ENCODE measurements at regions not wholly inside any gene's neighbourhood (a gene's known extent, or its start where the extent isn't known, plus 50 kb on each side); places are given as distances from the start of the nearest gene placed in this dataset.

- Histone ChIP-seq H3K4me1 (ENCODE audit: control insufficient read depth in 4 of 4, insufficient read depth in 4 of 4, low read length in 3 of 4) (no peaks in the 10 kb centered on the region), H3K36me3 (ENCODE audit: control insufficient read depth in 4 of 4, insufficient read depth in 3 of 4, low read depth in 1 of 4, low read length in 3 of 4) (no peaks in the 10 kb centered on the region), H3K4me3 (ENCODE audit: low read depth in 1 of 3, low read length in 3 of 3) (no peak overlapping the region), H3K27me3 (ENCODE audit: control insufficient read depth in 4 of 4, insufficient read depth in 4 of 4, low read length in 3 of 4) (peaks cover 0 to 6% (median 5%) of the 10 kb centered on the region in 4 donors), H3K9me3 (ENCODE audit: control insufficient read depth in 4 of 4, low read length in 3 of 4) (peaks cover 3 to 7% (median 5%) of the 10 kb centered on the region in 4 donors), H3K27ac (ENCODE audit: low read depth in 1 of 2, low read length in 2 of 2) (no peak overlapping the region), H3K9ac (ENCODE audit: low read depth in 1 of 2, low read length in 2 of 2) (no peak overlapping the region)
- TF ChIP-seq EGR1 (IDR thresholded peaks at IDR 0.05; ENCODE audit: low read depth in 2 of 2) (no peak), ATF3 (IDR thresholded peaks at IDR 0.05) (no peak), NR2F2 (IDR thresholded peaks at IDR 0.05) (no peak)
- no peak for DNase-seq (ENCODE audit: low spot score)
- 9% methylated on average over 9 of the region's 9 CpGs for WGBS
Observed at GRCh38 chr10:109457302-109457638, 466.0 kb downstream of the XPNPEP1 start.

DNA sequence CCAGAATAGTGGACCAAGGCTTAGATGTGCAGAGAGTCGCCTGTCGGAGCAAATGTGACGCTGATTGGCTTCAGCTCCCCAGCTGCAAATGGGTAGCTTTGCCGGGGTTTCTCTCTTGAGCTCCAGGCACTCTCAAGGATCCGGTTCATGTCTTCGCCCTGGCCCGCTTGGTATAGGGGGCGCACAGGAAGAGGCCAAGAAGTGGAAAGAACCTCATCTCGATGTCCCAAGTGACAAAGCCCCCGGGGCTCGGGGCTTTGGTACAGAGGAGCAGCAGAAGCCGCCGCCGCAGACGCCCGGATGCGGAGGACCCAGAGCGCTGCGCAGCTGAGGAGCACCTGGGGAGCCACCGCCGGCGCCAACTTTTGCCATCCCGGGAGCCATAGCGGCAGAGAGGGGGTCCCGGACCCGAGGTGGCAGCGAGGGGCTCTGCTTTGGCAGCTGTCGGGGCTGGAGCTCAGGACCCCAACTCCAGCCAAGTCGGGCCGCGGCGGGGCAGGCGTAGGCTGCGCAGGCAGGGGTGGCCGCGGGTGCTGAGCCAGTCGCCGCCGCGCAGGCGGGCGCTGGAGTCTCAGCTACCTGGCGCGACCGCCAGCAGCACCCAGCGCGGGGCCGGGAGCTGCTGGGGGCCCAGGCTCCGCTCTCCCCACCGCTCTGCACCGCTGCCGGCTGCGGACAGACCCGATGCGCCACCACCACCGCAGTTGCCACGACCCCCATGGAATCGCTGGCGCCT lies 466.6 kb downstream of the XPNPEP1 start:
- Histone ChIP-seq H3K4me3 (ENCODE audit: low read depth in 1 of 3, low read length in 3 of 3) (no peak overlapping the region), H3K9me3 (ENCODE audit: control insufficient read depth in 4 of 4, low read length in 3 of 4) (peaks cover 3 to 7% (median 5%) of the 10 kb centered on the region in 4 donors), H3K27ac (ENCODE audit: low read depth in 1 of 2, low read length in 2 of 2) (no peak overlapping the region), H3K9ac (ENCODE audit: low read depth in 1 of 2, low read length in 2 of 2) (no peak overlapping the region), H3K4me1 (ENCODE audit: control insufficient read depth in 4 of 4, insufficient read depth in 4 of 4, low read length in 3 of 4) (no peaks in the 10 kb centered on the region), H3K27me3 (ENCODE audit: control insufficient read depth in 4 of 4, insufficient read depth in 4 of 4, low read length in 3 of 4) (peaks cover 0 to 6% (median 5%) of the 10 kb centered on the region in 4 donors), H3K36me3 (ENCODE audit: control insufficient read depth in 4 of 4, insufficient read depth in 3 of 4, low read depth in 1 of 4, low read length in 3 of 4) (no peaks in the 10 kb centered on the region)
- no peak for TF ChIP-seq YY1 (IDR thresholded peaks at IDR 0.05)
- no peak for TF ChIP-seq EGR1 (IDR thresholded peaks at IDR 0.05; ENCODE audit: low read depth in 2 of 2)
- no peak for TF ChIP-seq NR2F2 (IDR thresholded peaks at IDR 0.05)
- TF ChIP-seq TAF1 (conservative IDR thresholded peaks at IDR 0.05) = no peak
- no peak for TF ChIP-seq JUND (IDR thresholded peaks at IDR 0.05)
- TF ChIP-seq HNF4A (conservative IDR thresholded peaks at IDR 0.05) = no peak
- no peak for TF ChIP-seq ATF3 (IDR thresholded peaks at IDR 0.05)
- no peak for TF ChIP-seq FOXA2 (IDR thresholded peaks at IDR 0.05)
- no peak for TF ChIP-seq HNF4G (IDR thresholded peaks at IDR 0.05)
- TF ChIP-seq, protein P1, sequence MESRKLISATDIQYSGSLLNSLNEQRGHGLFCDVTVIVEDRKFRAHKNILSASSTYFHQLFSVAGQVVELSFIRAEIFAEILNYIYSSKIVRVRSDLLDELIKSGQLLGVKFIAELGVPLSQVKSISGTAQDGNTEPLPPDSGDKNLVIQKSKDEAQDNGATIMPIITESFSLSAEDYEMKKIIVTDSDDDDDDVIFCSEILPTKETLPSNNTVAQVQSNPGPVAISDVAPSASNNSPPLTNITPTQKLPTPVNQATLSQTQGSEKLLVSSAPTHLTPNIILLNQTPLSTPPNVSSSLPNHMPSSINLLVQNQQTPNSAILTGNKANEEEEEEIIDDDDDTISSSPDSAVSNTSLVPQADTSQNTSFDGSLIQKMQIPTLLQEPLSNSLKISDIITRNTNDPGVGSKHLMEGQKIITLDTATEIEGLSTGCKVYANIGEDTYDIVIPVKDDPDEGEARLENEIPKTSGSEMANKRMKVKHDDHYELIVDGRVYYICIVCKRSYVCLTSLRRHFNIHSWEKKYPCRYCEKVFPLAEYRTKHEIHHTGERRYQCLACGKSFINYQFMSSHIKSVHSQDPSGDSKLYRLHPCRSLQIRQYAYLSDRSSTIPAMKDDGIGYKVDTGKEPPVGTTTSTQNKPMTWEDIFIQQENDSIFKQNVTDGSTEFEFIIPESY (IDR thresholded peaks at IDR 0.05) = no peak
- TF ChIP-seq, protein P2, sequence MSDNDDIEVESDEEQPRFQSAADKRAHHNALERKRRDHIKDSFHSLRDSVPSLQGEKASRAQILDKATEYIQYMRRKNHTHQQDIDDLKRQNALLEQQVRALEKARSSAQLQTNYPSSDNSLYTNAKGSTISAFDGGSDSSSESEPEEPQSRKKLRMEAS (IDR thresholded peaks at IDR 0.05) = no peak
- TF ChIP-seq RAD21 (IDR thresholded peaks at IDR 0.05) = no peak
- no peak for TF ChIP-seq GABPA (IDR thresholded peaks at IDR 0.05 in 1 of 2, conservative IDR thresholded peaks at IDR 0.05 in 1 of 2)
- no peak for TF ChIP-seq FOXA1 (IDR thresholded peaks at IDR 0.05)
- TF ChIP-seq, protein P3, sequence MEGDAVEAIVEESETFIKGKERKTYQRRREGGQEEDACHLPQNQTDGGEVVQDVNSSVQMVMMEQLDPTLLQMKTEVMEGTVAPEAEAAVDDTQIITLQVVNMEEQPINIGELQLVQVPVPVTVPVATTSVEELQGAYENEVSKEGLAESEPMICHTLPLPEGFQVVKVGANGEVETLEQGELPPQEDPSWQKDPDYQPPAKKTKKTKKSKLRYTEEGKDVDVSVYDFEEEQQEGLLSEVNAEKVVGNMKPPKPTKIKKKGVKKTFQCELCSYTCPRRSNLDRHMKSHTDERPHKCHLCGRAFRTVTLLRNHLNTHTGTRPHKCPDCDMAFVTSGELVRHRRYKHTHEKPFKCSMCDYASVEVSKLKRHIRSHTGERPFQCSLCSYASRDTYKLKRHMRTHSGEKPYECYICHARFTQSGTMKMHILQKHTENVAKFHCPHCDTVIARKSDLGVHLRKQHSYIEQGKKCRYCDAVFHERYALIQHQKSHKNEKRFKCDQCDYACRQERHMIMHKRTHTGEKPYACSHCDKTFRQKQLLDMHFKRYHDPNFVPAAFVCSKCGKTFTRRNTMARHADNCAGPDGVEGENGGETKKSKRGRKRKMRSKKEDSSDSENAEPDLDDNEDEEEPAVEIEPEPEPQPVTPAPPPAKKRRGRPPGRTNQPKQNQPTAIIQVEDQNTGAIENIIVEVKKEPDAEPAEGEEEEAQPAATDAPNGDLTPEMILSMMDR (IDR thresholded peaks at IDR 0.05; ENCODE audit: low read depth, low read length, missing input control) = no peak
- TF ChIP-seq, protein P4, sequence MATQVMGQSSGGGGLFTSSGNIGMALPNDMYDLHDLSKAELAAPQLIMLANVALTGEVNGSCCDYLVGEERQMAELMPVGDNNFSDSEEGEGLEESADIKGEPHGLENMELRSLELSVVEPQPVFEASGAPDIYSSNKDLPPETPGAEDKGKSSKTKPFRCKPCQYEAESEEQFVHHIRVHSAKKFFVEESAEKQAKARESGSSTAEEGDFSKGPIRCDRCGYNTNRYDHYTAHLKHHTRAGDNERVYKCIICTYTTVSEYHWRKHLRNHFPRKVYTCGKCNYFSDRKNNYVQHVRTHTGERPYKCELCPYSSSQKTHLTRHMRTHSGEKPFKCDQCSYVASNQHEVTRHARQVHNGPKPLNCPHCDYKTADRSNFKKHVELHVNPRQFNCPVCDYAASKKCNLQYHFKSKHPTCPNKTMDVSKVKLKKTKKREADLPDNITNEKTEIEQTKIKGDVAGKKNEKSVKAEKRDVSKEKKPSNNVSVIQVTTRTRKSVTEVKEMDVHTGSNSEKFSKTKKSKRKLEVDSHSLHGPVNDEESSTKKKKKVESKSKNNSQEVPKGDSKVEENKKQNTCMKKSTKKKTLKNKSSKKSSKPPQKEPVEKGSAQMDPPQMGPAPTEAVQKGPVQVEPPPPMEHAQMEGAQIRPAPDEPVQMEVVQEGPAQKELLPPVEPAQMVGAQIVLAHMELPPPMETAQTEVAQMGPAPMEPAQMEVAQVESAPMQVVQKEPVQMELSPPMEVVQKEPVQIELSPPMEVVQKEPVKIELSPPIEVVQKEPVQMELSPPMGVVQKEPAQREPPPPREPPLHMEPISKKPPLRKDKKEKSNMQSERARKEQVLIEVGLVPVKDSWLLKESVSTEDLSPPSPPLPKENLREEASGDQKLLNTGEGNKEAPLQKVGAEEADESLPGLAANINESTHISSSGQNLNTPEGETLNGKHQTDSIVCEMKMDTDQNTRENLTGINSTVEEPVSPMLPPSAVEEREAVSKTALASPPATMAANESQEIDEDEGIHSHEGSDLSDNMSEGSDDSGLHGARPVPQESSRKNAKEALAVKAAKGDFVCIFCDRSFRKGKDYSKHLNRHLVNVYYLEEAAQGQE (IDR thresholded peaks at IDR 0.05) = no peak
- DNase-seq (ENCODE audit: low spot score) = no peak
- WGBS = 4% methylated on average over 59 of the region's 59 CpGs

Measured in liver (tissue), 8 donors.